Epithelial cell of prostate (primary cell): ENCODE measurements at regions not wholly inside any gene's neighbourhood (a gene's known extent, or its start where the extent isn't known, plus 50 kb on each side); places are given as distances from the start of the nearest gene placed in this dataset.
"Not testable (repeated sequence)": the region's sequence is repeated elsewhere in the genome, so short reads cannot be mapped to it uniquely, and the experiment has no call there.

ENCODE experiments used
- DNase-seq: peaks from one replicate; pipeline ENCODE4 v3.0.0-alpha.2; 2011; ENCODE audit warnings: low read depth, low spot score
- H3K27ac ChIP-seq: fragments of 450-650 bp; 2 replicates; pipeline ENCODE4 v1.5.1; 2017; ENCODE audit warnings: mild to moderate bottlenecking

DNA sequence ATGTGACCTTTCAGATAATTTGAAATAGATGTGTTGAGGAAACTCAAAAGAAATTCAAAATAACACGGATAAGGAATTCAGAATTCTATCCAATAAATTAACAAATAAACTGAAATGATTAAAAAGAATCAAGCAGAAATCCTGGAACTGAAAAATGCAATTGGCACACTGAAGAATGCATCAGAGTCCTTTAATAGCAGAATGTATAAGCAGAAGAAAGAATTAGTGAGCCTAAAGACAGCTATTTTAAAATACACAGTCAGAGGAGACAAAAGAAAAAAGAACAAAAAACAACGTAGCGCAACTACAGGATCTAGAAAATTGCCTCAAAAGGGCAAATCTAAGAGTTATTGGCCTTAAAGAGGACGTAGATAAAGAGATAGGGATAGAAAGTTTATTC is 99.6 kb upstream of the SAMSN1 start:
- H3K27ac ChIP-seq = no peak overlapping the region
- no peak for DNase-seq

GRCh38 chr21:14632359-14632758 is 86.2 kb upstream of the SAMSN1 start:
- H3K27ac ChIP-seq = no peak overlapping the region
- DNase-seq = no peak

GRCh38 chr21:14630556-14631069 is 84.5 kb upstream of the SAMSN1 start:
- no peak for DNase-seq

GRCh38 chr21:14629461-14629860 is 83.3 kb upstream of the SAMSN1 start:
- no peak for DNase-seq
- no peak overlapping the region for H3K27ac ChIP-seq

More at GRCh38 chr21:14630556-14631069, 84.5 kb upstream of the SAMSN1 start:
- H3K27ac ChIP-seq = no peak overlapping the region

GRCh38 chr21:14623079-14623478 is 77.0 kb upstream of the SAMSN1 start:
- H3K27ac ChIP-seq = not testable (repeated sequence)

DNA sequence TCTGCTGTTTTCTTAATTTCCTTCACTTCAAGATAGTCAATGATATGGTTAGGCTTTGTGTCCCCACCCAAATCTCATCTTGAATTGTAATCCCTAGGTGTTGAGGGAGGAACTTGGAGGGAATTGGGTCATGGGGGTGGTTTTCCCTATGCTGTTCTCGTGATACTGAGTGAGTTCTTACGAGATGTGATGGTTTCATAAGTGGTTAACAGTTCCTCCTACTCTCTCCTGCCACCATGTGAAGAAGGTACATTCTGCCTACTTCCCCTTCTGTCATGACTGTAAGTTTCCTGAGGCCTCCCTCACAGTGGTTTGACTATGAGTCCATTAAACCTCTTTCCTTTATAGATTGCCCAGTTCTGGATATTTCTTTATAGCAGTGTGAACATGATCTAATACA is 74.0 kb upstream of the SAMSN1 start:
- no peak overlapping the region for H3K27ac ChIP-seq
- no peak for DNase-seq

More at GRCh38 chr21:14623079-14623478, 77.0 kb upstream of the SAMSN1 start:
- DNase-seq = not testable (repeated sequence)

DNA sequence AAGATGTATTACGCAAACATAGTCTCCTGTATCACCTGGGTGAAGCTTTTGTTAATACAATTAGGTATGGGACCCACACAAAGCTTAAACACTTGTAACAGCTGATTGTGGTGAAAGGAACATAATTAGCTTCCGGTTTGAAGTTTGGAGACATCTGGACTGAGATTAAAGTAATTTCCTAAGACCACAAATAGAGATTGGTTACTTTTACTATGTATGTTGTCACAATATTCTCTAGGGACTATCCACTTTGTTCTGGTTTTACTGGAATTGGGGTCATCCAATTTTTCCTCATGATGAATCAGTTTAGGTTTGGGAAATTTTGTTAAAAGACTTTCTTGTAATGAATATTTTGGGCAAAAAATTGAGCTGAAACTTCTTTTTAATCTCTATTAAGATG is 71.8 kb upstream of the SAMSN1 start:
- no peak overlapping the region for H3K27ac ChIP-seq
- DNase-seq = no peak

GRCh38 chr21:14617040-14617393 is 70.9 kb upstream of the SAMSN1 start:
- no peak for DNase-seq
- no peak overlapping the region for H3K27ac ChIP-seq

DNA sequence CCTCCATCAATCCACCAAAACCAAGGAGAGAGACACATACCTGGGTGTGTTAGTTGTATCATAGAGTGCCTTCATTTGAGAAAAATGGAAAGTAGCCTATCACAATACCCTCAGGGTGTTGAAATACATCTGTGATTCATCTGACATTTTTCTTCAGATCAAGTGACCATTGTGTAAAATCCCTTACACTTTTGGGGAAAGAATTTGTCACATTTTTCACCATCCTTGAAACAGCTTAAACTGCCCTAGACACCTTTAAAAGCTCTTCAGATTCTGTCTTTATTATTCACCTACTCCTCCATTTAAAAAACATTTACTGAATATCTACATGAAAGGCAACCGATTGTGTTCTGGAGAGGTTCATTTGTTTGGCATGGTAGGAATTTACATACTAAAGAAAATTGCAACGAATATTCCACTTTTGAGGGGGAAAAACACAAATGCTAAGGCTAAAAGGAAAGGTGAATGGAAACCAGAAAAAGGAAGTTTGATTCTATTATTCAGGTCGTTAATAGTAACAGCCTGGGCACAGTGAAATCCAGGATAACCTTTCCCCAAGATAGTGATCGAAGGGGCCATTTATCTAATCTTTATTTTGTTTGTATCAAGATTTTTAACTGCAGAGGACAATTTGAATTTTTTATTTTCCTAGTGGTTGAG is 70.4 kb upstream of the SAMSN1 start:
- DNase-seq = no peak
- H3K27ac ChIP-seq = no peak overlapping the region

GRCh38 chr21:14615359-14615974 is 69.4 kb upstream of the SAMSN1 start:
- H3K27ac ChIP-seq = no peak overlapping the region
- DNase-seq = no peak

GRCh38 chr21:14614287-14614686 is 68.2 kb upstream of the SAMSN1 start:
- no peak overlapping the region for H3K27ac ChIP-seq
- no peak for DNase-seq

GRCh38 chr21:14613486-14614224 is 67.5 kb upstream of the SAMSN1 start:
- DNase-seq = no peak
- H3K27ac ChIP-seq = no peak overlapping the region

DNA sequence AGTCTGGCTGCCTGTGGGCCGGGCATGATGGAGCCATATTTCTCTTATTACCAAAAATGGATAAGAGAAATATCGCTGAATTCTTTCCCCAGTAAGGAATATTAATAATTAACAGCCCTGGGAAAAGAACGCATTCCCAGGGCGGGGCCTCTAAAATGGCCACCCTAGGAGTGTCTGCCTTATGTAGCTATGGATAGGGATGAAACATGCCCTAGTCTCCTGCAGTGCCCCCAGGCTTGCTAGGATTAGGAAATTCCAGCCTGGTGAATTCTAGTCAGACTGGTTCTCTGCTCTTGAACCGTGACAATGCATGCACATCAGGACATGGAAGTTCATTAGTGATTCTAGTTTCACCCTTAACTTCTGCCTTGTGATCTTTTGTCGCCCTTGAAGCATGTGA is 64.0 kb upstream of the SAMSN1 start:
- not testable (repeated sequence) for DNase-seq, H3K27ac ChIP-seq

DNA sequence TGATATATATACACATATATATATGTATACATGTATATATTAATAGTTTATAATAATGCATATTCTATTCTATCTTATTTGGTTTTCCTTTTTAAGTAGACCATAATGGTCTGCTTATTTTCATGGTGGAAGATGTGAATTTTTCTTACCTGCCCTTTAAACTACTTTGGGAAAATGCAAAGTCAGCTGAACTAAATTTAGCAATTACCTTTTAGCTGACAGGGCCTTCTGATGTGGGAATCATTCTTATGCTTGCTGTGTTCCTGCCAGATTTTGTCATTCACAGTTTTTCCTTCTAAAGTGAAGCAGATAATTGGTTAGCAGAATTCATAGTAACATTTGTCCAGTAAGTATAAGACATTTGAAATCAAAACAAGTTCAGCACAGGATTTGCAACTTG is 63.2 kb upstream of the SAMSN1 start:
- no peak overlapping the region for H3K27ac ChIP-seq
- no peak for DNase-seq

- no peak overlapping the region for H3K27ac ChIP-seq
- DNase-seq = no peak
These were observed 61.1 kb upstream of the SAMSN1 start for GRCh38 chr21:14607262-14607661.

DNA sequence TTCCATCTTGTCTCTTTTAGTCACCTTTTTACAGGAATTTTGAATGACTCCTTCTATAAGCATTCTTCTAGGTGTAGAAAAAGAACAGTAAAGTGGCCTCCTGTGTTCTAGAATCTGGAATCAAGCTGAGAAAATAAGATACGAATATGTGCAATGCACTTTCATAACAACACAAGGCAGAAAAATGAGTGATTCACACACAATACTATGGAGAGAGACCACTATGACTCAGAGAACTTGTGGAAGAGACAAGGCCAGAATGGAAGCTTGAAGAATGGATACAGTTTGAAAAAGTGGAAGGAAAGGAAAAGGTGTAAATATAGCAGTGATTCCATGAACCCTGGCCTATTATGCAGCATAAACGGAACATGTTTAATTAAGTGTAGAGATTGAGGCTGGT is 57.1 kb upstream of the SAMSN1 start:
- DNase-seq = peak; percentile 31
- no peak overlapping the region for H3K27ac ChIP-seq

DNA sequence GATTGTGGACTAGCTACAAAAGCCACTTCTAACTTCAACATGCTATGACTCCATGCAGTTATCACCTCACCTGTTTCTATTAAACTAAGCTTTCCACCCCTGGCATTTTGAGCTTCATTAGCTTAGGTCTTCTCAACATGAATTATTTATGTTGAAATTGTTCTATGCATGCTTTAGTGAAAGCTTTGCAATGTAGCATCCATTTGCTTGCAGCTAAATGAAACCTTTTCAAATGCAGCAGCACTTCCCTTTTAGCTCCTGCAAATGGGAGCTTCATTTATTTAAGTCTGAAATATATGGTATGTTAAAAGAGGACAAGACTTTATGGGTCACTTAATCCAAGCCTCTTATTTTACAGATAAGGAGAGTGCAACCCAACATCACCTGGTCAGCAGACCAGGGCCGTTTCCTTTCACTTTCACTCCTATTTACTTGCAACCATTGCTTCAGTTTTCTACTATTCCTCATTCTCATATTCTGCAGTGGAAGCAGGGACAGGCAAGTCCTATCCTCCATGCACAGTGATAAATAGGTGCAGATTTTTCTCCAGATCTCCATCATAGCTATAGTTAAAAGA is 56.4 kb upstream of the SAMSN1 start:
- DNase-seq = no peak
- no peak overlapping the region for H3K27ac ChIP-seq

GRCh38 chr21:14600569-14601297 is 54.6 kb upstream of the SAMSN1 start:
- no peak for DNase-seq
- no peak overlapping the region for H3K27ac ChIP-seq

GRCh38 chr21:14598065-14598464 is 52.0 kb upstream of the SAMSN1 start:
- no peak overlapping the region for H3K27ac ChIP-seq
- DNase-seq = no peak
